CD4-positive, alpha-beta T cell treated with Interferon gamma for 1 hour (primary cell): ENCODE measurements at regions not wholly inside any gene's neighbourhood (a gene's known extent, or its start where the extent isn't known, plus 50 kb on each side); places are given as distances from the start of the nearest gene placed in this dataset.
A peak's percentile ranks its signal among the peaks of the same experiment; 100 is the strongest.
"Not testable (repeated sequence)": the region's sequence is repeated elsewhere in the genome, so short reads cannot be mapped to it uniquely, and the experiment has no call there.

ENCODE experiments used
- DNase-seq: peaks from one replicate; pipeline ENCODE4 v3.0.0-alpha.2; 2020

GRCh38 chr15:21261965-21262850 lies 178.1 kb downstream of the POTEB3 start:
- peak; percentile 2 for DNase-seq

DNA sequence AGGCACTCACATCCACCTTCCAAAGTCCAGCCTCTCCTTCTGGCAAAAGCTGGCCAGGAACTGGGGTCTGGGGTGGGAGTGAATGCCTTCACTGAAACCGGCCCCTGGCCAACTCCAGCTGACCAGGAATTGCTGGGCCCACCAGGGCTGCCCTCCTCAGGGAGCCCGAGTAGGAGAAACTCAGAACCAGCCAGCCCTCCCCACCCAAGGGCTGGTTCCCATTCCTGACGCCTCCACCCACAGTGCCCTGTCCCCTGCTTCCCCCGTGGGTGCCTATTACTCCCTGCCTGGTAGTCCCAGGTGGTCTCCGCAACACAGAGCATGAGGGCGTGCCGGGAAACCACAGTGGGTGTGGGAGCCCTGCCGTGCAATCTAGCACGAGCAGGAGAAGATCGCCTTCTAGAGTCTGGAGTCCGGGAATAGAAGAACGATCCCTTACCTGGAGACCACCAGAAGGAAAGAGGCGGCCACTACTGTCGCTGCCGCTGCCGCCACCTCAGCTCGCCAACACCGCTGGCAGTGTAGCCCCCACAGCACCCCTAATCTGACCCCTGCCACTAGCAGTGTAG lies 178.8 kb downstream of the POTEB3 start:
- no peak for DNase-seq

DNA sequence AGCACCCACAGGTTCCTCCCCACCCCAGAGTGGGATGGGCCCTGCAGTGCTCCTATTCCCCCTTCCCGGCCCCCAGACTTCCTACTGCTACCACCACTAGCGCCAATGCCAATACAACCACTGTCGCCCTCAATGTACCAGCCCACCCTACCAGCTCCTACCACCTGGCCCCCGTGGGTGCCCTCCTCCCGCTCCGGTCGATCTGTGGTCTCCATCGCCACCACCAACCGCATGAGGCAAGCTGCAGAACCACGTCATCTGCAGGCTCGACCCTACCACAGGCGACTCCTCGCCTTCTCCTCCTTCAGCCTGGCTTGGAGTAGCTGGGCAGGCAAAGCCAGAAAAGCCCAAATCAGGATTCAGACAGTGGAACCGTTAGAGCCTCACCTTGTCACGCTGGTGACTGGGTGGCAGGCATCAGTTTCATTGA lies 179.3 kb downstream of the POTEB3 start:
- DNase-seq, result peak; percentile 3

DNA sequence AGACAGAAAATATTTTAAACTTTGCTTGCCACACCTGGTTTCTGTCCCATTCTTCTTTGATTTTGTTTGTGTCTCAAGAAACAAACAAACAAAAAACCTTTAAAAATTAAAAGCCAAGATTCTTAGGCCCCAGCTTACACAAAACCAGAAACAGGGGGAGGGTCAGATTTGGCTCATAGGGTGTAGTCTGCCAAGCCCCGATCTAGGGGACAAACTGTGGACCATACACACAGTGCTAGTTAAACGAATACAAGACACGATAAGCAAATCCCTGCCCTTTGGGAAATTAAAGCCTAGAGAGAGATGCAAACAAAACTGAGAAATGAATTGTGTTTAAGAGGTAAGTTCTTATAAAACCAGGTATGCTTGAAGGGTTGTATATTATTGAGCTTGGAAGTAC lies 181.7 kb downstream of the POTEB3 start:
- not testable (repeated sequence) for DNase-seq

DNA sequence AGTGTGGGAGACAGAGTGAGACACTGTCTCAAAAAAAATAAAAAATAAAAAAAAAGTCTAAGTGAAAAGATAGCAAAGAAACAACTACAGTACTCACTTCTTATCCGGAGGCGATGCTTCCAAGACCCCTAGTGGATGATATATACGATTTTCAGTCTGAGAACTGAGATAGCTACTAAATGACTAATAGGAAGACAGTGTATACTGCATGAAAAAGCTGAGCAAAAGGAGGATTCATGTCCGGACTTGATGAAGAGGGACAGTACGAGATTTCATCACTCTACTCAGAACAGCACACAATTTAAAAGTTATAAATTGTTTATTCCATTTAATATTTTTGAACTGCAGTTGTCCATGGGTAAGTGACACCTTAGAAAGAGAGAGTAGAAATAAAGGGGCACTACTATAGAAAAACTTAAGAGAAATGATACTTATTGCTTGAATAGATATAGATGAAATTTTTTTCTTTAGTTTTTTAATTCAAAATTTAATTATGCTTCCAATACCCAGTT lies 190.7 kb downstream of the POTEB3 start:
- not testable (repeated sequence) for DNase-seq
